ENCODE measurements at regions not wholly inside any gene's neighbourhood (a gene's known extent, or its start where the extent isn't known, plus 50 kb on each side); places are given as distances from the start of the nearest gene placed in this dataset.

DNA sequence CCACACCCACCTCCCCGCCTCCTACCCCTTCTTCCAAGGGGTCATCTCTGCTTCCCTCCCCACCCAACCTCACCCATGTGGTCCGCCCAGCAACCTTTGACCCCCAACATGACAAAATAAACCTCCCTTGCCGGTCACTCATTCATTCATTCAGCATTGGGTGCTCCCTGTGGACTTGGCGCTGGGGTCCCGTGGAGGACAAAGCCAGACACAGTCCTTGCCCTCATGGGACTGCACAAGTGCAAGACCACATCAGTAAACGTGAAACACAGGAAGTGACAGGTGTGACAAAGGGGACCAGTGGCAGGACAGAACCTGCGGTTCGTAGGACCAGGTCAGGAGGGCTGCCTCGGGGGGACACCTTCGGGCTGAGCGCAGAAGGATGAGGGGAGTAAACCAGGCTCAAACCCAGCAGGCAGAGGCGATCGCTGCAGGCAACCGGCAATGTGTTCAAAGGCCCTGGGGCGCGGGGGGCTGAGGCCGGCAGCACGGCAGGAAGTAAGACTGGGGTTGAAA is 185.4 kb downstream of the SEC14L1 start:
- H3K4me1 ChIP-seq (replicated peaks in 1 of 4; ENCODE audit: control insufficient read depth in 3 of 4, insufficient read depth in 4 of 4, low read length in 3 of 4): peaks cover 0 to 9% (median 3%) of the 10 kb centered on the region in 4 experiments; a peak in 5 of 7 replicates
- H4K5ac ChIP-seq (ENCODE audit: insufficient read length, low read depth, low read length): no peak overlapping the region
- peaks cover 3% of the 10 kb centered on the region for H3K79me1 ChIP-seq (ENCODE audit: low read depth, low read length)
- CTCF ChIA-PET (ENCODE audit: partially characterized antibody): interaction anchor here (0.8 to 7.7 kb wide), 4 partner anchors 35 to 102 kb away, joined by 3 to 80 read pairs (median 4); no protein-coding TSS in a partner anchor
- no peak for FAIRE-seq
- TF ChIP-seq ATF3 (IDR thresholded peaks at IDR 0.05; ENCODE audit: insufficient read depth, low read depth, low read length): no peak
- TF ChIP-seq TAF7 (optimal IDR thresholded peaks at IDR 0.05; ENCODE audit: borderline replicate concordance, low read depth, low read length): no peak
- no peak for TF ChIP-seq SIRT6 (IDR thresholded peaks at IDR 0.05; ENCODE audit: low read length)
- no peak for TF ChIP-seq SUZ12 (IDR thresholded peaks at IDR 0.05; ENCODE audit: low read length)
- H4K8ac ChIP-seq (ENCODE audit: extremely low read depth, insufficient read depth, low read length): peak overlapping the region; percentile 31; the same call in 1 of the 2 replicates
- no peak overlapping the region for H4K91ac ChIP-seq (replicated peaks; ENCODE audit: insufficient read length, low read length)
- no peak overlapping the region for H2BK20ac ChIP-seq (ENCODE audit: low read length)
- H2BK15ac ChIP-seq (ENCODE audit: low read length): peak overlapping the region; percentile 46; the same call in 1 of the 2 replicates
- no peak overlapping the region for H3K18ac ChIP-seq (ENCODE audit: extremely low read depth, low read length)
- no peaks in the 10 kb centered on the region for H3K23me2 ChIP-seq (ENCODE audit: low read depth, low read length)
- 92% methylated on average over 17 of the region's 18 CpGs; no CpG with 5 or more reads in 1 of the 2 experiments for WGBS, 2 experiments (ENCODE audit: extremely low coverage in 1 of 2, insufficient coverage in 1 of 2, insufficient read length in 1 of 2, insufficient replicate concordance in 2 of 2, low coverage in 1 of 2, low lambda C conversion rate in 2 of 2, missing lambda C conversion rate in 1 of 2)
- no peak overlapping the region for H2AFZ ChIP-seq (ENCODE audit: low read length)
- no peak overlapping the region for H3K4ac ChIP-seq (replicated peaks; ENCODE audit: insufficient read length, low read depth, low read length)
- POLR2A ChIA-PET (ENCODE audit: partially characterized antibody): no interaction called here
- H3K79me2 ChIP-seq (ENCODE audit: control insufficient read depth in 1 of 2, insufficient read depth in 2 of 2, low read length in 2 of 2): peaks cover 0 to 8% of the 10 kb centered on the region in 2 experiments; a peak in 1 of 4 replicates
- H3K27ac ChIP-seq (ENCODE audit: low read depth, low read length): no peak overlapping the region
- no peak overlapping the region for H2BK120ac ChIP-seq (replicated peaks; ENCODE audit: low read depth, low read length)
- H2BK5ac ChIP-seq (ENCODE audit: low read depth, low read length): no peak overlapping the region
- H3K36me3 ChIP-seq (ENCODE audit: control insufficient read depth in 2 of 4, insufficient read depth in 4 of 4, low read length in 3 of 4): no peaks in the 10 kb centered on the region
- H3K27me3 ChIP-seq (replicated peaks in 1 of 4; ENCODE audit: control insufficient read depth in 3 of 4, extremely low read depth in 1 of 4, insufficient read depth in 3 of 4, low read length in 3 of 4): no peaks in the 10 kb centered on the region
- no peak overlapping the region for H3K4me2 ChIP-seq (ENCODE audit: insufficient read depth in 1 of 2, low read depth in 2 of 2, low read length in 2 of 2)
- H3K14ac ChIP-seq (ENCODE audit: insufficient read length): no peak overlapping the region
- H4K20me1 ChIP-seq (replicated peaks in 1 of 2; ENCODE audit: control insufficient read depth in 1 of 2, insufficient read depth in 2 of 2, low read length in 2 of 2): peaks cover 5% of the 10 kb centered on the region in 2 experiments
- no peak overlapping the region for H3K56ac ChIP-seq (replicated peaks; ENCODE audit: insufficient read length, low read depth, low read length)
- H3K9ac ChIP-seq (replicated peaks in 1 of 4; ENCODE audit: extremely low read depth in 1 of 4, low read depth in 3 of 4, low read length in 3 of 4): no peak overlapping the region
- H2AK5ac ChIP-seq (ENCODE audit: low read depth, low read length): peak overlapping the region; percentile 60; the same call in 1 of the 2 replicates
- no peak overlapping the region for H3K23ac ChIP-seq (ENCODE audit: insufficient read length)
- no peak overlapping the region for H3K4me3 ChIP-seq (ENCODE audit: extremely low read depth in 1 of 4, insufficient read depth in 2 of 4, low read depth in 3 of 4, low read length in 4 of 4)
- no peak overlapping the region for H2BK12ac ChIP-seq (ENCODE audit: low read depth, low read length)
- DNase-seq (ENCODE audit: low read depth in 1 of 2, low spot score in 2 of 2): no peak
- H3K9me3 ChIP-seq (ENCODE audit: insufficient read depth in 2 of 2, low read depth in 1 of 2, low read length in 1 of 2): no peaks in the 10 kb centered on the region
